ENCODE measurements at regions not wholly inside any gene's neighbourhood (a gene's known extent, or its start where the extent isn't known, plus 50 kb on each side); places are given as distances from the start of the nearest gene placed in this dataset.

GRCh38 chr18:79609841-79610281, 69.7 kb upstream of the CTDP1 start:
- TF ChIP-seq, protein P1, sequence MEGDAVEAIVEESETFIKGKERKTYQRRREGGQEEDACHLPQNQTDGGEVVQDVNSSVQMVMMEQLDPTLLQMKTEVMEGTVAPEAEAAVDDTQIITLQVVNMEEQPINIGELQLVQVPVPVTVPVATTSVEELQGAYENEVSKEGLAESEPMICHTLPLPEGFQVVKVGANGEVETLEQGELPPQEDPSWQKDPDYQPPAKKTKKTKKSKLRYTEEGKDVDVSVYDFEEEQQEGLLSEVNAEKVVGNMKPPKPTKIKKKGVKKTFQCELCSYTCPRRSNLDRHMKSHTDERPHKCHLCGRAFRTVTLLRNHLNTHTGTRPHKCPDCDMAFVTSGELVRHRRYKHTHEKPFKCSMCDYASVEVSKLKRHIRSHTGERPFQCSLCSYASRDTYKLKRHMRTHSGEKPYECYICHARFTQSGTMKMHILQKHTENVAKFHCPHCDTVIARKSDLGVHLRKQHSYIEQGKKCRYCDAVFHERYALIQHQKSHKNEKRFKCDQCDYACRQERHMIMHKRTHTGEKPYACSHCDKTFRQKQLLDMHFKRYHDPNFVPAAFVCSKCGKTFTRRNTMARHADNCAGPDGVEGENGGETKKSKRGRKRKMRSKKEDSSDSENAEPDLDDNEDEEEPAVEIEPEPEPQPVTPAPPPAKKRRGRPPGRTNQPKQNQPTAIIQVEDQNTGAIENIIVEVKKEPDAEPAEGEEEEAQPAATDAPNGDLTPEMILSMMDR (IDR thresholded peaks at IDR 0.05): no peak
- intact Hi-C loops (cut with DNase I): no loop called here
- no peaks in the 10 kb centered on the region for H3K9me3 ChIP-seq
- no peak overlapping the region for H3K4me3 ChIP-seq
- no peaks in the 10 kb centered on the region for H3K36me3 ChIP-seq
- H3K9ac ChIP-seq (ENCODE audit: low read depth in 2 of 2, low read length in 2 of 2): no peak overlapping the region
- H3K4me1 ChIP-seq: no peaks in the 10 kb centered on the region
- H3K27me3 ChIP-seq: no peaks in the 10 kb centered on the region
- DNase-seq: no peak
- no peak overlapping the region for H3K27ac ChIP-seq

DNA sequence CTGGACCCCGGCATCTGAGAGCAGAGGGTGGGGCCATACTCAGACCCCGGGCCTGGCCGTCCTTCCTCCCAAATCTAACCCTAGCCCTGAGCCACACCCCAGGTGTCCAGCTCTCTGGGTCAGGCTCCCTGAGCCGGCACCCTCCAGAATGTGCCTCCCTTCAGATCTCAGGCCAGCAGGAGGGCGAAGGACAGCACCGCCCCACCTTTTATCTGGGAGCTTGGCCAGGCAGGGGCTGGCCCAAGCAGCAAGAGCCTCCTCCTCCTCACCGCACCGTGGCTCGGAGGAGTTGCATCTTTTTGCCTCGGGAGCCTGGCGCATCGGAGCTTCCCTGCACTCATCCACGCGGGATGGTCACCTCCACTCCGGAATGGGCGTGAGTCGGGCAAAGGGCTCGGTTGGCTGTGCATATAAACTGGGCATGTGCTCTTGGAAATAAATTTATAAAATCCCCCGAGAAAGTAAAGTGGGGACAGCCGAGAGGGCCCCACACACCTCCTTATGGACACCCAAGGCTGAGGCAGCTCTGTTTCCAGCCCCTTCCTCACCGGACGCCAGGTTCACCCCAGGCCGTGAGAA, 69.1 kb upstream of the CTDP1 start:
- intact Hi-C loops (cut with DNase I): no loop called here
- H3K27me3 ChIP-seq: no peaks in the 10 kb centered on the region
- H3K4me3 ChIP-seq: no peak overlapping the region
- no peak overlapping the region for H3K27ac ChIP-seq
- no peak for DNase-seq
- TF ChIP-seq, protein P1 (IDR thresholded peaks at IDR 0.05): no peak
- no peaks in the 10 kb centered on the region for H3K36me3 ChIP-seq
- H3K4me1 ChIP-seq: no peaks in the 10 kb centered on the region
- no peaks in the 10 kb centered on the region for H3K9me3 ChIP-seq
- H3K9ac ChIP-seq (ENCODE audit: low read depth in 2 of 2, low read length in 2 of 2): no peak overlapping the region

DNA sequence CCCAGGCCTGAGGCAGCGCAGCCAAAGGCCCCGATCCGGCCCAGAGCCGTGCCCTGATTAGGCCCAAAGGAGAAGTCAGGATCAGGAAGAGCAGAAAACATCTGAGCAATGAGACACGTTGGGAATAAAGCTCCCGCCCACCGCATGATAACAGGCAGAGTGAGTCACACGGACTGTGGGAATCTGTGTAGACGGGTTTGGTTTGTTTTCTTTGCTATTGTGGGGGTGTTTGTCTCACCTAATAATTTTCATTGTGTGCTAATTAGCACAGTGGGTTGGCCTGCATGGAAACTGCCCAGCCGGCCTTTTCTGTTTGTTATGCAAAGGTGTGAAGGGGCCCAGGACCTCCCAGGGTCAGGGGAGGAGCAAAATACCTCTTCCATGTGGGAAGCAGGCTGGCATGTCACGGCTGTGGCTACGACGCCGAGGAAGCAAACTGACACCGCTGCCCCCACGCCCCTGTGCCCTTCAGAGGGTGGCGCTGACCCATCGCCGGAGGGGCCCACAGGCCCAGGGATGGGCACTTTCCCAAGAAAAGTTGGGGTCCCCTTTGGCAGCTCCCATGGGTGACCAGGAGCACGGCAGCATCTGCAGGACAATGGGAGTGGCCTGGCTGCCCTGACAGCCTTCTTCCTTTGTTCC, 68.4 kb upstream of the CTDP1 start:
- Histone ChIP-seq H3K36me3 (no peaks in the 10 kb centered on the region), H3K9me3 (no peaks in the 10 kb centered on the region), H3K27me3 (no peaks in the 10 kb centered on the region), H3K4me3 (no peak overlapping the region), H3K4me1 (no peaks in the 10 kb centered on the region), H3K9ac (ENCODE audit: low read depth in 2 of 2, low read length in 2 of 2) (no peak overlapping the region), H3K27ac (no peak overlapping the region)
- DNase-seq: no peak
- TF ChIP-seq, protein P1 (IDR thresholded peaks at IDR 0.05): no peak
- intact Hi-C loops (cut with DNase I): no loop called here

GRCh38 chr18:79612291-79613108, 67.1 kb upstream of the CTDP1 start:
- no peak for DNase-seq

More at GRCh38 chr18:79612291-79613108, 67.1 kb upstream of the CTDP1 start:
- intact Hi-C loops (cut with DNase I): no loop called here
- TF ChIP-seq, protein P1 (IDR thresholded peaks at IDR 0.05): no peak
- no peaks in the 10 kb centered on the region for H3K27me3 ChIP-seq
- H3K9ac ChIP-seq (ENCODE audit: low read depth in 2 of 2, low read length in 2 of 2): no peak overlapping the region
- H3K4me1 ChIP-seq: no peaks in the 10 kb centered on the region
- no peak overlapping the region for H3K27ac ChIP-seq
- H3K36me3 ChIP-seq: no peaks in the 10 kb centered on the region
- no peaks in the 10 kb centered on the region for H3K9me3 ChIP-seq
- no peak overlapping the region for H3K4me3 ChIP-seq

All from colonic mucosa (tissue), 4 donors.